GM18873 (cell line): ENCODE measurements at regions not wholly inside any gene's neighbourhood (a gene's known extent, or its start where the extent isn't known, plus 50 kb on each side); places are given as distances from the start of the nearest gene placed in this dataset.
"Not testable (repeated sequence)": the region's sequence is repeated elsewhere in the genome, so short reads cannot be mapped to it uniquely, and the experiment has no call there.

ENCODE experiments used
- ATAC-seq: cut with Tn5 transposase; IDR thresholded peaks from one replicate; pipeline ENCODE4 v1.9.1; 2021; ENCODE audit warnings: mild to moderate bottlenecking, moderate library complexity, moderate number of reproducible peaks; ENCODE audit not compliant: unreplicated experiment, low FRiP score

DNA sequence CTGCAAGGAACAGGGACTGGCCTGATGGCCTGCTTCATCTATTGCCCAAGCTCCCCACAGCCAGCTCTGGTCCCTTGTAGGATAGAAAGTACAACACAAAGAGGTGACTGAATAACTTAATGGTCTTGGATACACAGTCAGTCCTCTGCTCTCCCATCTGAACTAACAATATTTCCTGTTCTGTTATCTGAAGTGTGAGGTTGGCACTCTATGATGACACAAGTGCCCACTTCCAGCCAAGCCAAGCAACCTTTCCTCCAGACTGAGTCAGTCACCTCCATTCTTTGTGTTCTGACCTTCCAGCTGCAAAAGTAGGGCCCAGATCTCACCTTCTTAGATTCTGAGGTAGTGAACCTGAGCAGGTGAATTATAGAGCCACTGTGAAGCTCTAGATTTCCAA, 77.8 kb upstream of the NOTCH2NLA start:
- not testable (repeated sequence) for ATAC-seq

DNA sequence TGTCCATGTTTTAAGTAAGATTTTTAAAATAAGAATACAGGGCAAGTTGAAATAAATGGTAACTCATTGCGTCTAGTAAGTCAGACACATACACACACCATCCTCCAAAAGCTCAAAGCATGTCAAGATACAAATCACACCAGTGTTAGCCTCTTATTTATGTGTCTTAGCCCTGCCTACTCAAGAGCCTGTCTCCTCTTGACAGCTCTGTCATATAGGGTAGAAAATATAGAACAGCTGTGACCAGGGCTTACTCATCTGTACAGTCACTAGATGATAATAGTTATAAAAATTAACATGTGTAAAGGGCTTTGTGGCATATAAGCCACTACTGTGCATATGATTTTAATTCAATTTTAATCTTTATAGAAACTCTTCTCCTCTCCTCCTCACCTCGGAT, 76.6 kb upstream of the NOTCH2NLA start:
- not testable (repeated sequence) for ATAC-seq

DNA sequence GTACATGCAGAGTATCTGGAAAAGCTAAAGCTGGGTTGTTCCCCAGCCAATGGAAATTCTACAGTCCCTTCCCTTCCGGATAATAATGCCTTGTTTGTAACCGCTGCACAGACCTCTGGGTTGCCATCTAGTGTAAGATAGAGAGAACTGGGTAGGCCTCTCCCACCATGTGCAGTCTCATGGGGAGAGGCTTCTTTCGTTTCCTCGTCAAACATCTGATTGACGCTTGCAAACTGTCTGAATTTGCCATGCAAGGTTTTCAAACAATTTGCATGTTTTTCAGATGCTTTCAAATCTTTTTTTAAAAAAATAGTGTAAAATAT, 69.7 kb upstream of the NOTCH2NLA start:
- ATAC-seq = peak; percentile 82

DNA sequence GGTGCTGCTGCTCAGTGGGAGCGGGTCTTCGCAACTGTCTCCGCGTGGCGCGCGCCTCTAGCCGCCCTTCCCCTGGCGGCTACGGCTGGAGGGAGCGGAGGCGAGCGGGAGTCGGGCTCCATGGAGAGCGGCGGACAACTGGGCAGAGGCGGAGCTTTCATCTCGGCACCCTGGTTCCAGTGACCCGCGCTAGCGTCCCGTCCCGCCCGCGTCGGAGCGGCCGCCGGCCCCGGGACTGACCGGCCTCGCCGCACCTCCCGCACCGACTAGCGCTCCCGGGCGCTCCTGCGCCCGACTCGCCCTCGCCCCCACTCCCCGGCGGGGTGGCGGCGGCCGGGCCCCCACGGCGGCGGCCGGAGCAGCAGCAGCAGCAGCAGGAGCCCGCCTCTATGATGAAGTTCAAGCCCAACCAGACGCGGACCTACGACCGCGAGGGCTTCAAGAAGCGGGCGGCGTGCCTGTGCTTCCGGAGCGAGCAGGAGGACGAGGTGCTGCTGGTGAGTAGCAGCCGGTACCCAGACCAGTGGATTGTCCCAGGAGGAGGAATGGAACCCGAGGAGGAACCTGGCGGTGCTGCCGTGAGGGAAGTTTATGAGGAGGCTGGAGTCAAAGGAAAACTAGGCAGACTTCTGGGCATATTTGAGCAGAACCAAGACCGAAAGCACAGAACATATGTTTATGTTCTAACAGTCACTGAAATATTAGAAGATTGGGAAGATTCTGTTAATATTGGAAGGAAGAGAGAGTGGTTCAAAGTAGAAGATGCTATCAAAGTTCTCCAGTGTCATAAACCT, 69.2 kb upstream of the NOTCH2NLA start:
- ATAC-seq = peak; percentile 33

DNA sequence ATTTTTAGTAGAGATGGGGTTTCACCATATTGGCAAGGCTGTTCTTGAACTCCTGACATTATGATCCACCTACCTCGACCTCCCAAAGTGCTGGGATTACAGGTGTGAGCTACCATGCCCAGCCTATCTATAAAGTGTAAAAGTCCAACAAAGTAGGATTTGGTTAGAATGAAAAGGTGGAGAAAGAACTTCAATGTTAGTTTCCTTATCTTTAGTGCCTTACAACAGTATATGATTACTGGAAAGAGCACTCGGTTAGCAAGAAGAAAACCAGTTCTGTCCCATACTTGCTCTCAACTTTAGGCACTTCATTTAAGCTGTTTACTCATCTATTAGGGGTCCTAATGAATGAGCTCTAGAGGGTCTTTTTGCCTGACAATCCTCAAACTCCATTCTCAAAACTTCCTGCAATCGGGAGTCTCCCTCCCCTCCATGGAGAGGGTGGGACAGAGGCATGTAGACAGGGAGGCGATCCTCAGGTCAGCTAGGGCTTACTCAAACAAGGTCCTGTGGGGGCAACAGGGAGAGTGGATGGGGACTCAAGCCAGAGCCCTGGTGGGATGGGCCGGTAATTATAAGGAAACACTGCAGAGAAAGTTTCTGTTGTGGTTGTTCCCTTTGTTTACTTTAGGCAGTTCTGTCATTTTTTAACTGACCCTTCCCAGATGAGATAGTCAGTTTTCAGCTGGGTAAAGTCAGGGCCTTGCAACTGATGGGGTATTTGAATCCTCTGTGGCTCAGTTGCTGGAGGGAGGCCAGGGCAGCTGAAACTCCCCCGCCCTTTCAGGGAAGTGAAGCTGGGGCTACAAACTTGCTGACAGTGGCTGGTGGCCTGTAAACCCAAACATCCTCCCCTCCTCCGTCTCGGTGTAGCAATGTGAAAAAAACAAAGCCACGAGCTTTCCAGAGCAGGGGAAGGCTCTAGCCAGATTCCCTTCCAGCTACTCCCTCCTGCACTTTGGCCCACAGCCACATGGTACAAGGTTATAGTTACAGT, 64.4 kb upstream of the NOTCH2NLA start:
- not testable (repeated sequence) for ATAC-seq

DNA sequence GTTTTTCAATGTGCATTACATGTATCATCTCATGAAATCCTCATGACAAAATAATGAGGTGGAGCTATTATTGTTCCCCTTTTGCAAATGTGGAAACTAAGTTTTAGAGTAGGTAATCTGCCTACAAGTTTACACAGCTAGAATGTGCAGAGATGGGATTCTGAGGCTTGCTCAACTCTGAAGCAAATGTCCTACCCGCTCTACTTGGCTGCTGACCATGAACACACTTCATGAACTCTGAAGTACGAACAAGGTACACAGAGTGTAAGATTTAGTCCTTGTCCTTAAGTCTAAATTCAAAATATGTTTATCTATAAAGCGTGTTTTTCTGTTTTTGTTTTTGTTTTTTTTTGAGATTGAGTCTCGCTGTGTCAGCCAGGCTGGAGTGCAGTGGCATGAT, 63.6 kb upstream of the NOTCH2NLA start:
- not testable (repeated sequence) for ATAC-seq

DNA sequence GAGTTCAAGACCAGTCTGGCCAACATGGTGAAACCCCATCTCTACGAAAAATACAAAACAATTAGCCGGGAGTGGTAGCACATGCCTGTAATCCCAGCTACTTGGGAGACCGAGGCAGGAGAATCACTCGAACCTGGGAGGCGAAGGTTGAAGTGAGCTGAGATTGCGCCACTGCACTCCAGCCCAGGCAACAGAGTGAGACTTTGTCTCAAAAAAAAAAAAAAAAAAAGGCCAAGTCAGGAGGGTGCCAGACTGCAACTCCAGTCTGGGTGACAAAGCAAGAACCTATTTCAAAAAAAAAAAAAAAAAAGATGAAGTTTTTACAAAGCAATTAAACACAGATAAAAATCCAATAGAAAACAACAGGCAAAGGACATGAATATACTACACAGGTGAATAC, 59.1 kb upstream of the NOTCH2NLA start:
- ATAC-seq = not testable (repeated sequence)

DNA sequence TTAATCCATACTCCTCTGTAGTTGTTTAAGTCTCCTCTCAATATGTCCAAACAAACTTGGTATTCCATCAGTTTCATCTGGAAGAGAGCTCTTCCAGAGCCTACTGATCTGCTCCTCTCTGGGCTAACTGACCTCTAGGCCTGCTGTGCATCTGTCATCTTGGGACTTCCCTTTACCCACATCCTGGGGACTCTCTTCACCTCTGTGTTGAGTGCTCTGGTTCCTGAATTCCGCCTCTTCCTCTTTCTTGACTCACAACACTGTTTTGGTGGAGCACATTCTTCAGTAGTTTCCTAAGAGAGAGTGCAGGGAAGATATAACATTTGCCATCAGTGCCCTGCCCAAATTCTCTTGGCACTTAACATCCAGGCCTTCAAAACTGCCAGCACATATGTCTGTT, 55.9 kb upstream of the NOTCH2NLA start:
- ATAC-seq = not testable (repeated sequence)

DNA sequence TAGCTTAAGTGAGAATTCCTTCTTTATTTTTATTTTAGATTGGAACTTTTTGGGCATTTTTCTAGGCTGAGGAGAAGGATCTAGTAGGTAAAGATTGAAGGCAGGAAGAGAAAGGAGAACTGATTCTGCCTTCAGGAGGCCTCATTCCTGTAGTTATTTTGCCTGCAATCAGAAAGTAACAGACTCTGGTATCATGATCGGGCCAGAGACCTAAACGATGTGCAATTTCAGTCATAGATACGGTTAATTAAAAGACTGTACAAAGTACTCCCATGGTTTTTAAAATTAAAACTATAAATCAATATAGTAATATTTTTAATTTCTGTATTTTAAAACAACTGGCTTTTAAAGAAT, 54.7 kb upstream of the NOTCH2NLA start:
- ATAC-seq = peak; percentile 30

DNA sequence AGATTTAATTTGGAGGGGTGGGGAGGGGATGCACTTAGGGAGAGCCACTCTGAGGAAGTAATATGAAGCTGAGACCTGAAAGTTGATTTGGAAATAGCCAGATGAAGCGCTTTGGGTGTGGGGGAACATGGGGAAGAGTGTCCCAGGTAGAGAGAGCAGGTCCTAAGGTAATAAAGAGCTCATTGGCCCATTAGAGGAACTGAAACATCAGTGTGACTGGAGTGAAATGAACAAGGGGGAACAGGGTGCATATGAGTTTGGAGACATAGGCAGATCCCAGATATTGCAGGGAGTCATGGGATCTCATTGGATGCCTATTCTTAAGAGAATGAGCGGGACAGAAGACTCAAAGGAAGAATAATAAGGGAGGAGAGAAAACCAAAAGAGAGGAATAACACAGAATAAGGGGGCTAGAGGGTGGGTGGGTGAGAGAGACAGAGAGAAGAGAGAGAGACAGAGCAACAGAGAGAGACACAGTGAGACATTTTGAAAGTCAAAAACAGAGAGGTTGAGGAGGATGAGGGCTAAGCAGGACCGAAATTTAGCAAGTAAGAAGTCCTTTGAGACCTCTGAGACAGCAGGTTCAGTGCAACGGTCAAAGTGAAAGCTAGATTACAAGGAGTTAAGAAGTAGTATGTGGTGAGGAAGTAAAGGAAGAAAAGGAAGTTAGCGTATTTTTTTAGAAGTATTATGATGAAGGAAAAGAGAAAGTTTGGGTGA, 54.1 kb upstream of the NOTCH2NLA start:
- ATAC-seq = peak; percentile 47

DNA sequence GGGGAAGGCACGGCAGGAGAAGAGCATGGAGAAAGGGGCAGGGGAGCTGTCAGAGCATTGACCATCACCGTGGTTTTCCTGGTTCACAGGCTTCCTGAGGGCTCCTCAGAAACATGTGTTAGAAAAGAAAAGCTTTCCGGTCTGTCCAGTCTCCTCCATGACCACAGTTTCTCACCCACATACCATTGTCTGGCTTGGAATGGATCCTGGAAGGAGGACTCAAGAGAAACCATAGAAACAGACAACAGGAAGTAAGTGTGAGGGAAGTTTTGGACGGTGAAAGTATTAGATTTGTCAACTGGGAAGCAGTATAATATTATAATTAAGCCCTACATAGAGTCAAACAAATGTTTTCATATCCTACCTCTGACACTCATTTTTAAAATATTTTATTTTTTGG, 52.7 kb upstream of the NOTCH2NLA start:
- not testable (repeated sequence) for ATAC-seq

DNA sequence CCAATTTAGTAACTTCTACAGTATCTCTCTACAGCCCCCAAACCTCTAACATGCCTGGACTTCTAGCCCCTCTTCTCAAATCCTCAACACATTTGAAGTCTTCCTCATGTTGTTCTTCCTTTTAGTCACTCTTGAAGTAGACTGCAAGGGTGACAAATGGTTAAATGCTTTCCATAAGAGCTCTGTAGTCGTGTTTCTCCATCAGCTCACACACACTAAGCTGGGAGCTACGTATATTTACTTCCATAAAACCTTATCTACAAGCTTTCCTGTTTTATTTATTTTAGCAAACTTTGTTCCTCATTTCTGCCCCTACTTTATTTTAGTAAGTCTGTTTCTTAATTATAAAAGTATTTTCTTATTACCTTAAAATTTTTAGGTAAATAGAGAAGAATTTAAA, 49.9 kb upstream of the NOTCH2NLA start:
- not testable (repeated sequence) for ATAC-seq
